ENCODE measurements at regions not wholly inside any gene's neighbourhood (a gene's known extent, or its start where the extent isn't known, plus 50 kb on each side); places are given as distances from the start of the nearest gene placed in this dataset.

DNA sequence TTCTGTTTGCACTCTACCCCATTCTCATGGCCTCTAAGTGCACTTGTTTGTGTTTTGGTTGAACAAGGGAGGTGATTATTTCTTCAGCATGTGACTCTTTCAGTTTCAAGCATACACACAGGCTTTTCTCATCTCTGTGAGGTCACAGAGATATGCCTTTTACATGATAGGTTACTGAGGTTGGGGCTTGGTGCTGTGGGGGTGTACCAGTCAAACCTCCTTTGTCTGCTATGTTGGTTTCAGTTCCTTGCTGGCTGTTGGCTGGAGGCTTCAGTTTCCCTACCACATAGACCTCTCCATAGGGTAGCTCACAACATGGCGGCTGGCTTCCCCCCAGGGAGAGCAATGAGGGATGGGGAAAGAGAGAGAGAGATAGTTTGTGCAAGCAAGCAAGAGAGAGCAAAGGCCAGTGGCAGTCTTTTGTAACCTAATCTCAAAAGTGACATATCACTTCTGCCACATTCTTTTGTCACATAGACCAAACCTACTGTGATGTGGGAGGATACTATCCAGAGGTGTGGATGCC, 96.7 kb upstream of the SEMA6A start:
- TF ChIP-seq POLR2AphosphoS5 (IDR thresholded peaks at IDR 0.05; ENCODE audit: low read depth) (no peak), CTCF (conservative IDR thresholded peaks at IDR 0.05; ENCODE audit: low read depth in 2 of 2) (no peak), EZH2 (IDR thresholded peaks at IDR 0.05; ENCODE audit: low read depth, unreplicated experiment) (no peak), ZNF114 (CRISPR knock-in tag; IDR thresholded peaks at IDR 0.05) (no peak), NANOG (IDR thresholded peaks at IDR 0.05; ENCODE audit: borderline replicate concordance) (no peak), ZNF462 (CRISPR knock-in tag; IDR thresholded peaks at IDR 0.05) (no peak), JUNB (IDR thresholded peaks at IDR 0.05; ENCODE audit: unreplicated experiment) (no peak), CREB1 (CRISPR knock-in tag; IDR thresholded peaks at IDR 0.05; ENCODE audit: low read depth) (no peak), EZH2phosphoT487 (IDR thresholded peaks at IDR 0.05; ENCODE audit: unreplicated experiment) (no peak)
- TF ChIP-seq, protein P1, sequence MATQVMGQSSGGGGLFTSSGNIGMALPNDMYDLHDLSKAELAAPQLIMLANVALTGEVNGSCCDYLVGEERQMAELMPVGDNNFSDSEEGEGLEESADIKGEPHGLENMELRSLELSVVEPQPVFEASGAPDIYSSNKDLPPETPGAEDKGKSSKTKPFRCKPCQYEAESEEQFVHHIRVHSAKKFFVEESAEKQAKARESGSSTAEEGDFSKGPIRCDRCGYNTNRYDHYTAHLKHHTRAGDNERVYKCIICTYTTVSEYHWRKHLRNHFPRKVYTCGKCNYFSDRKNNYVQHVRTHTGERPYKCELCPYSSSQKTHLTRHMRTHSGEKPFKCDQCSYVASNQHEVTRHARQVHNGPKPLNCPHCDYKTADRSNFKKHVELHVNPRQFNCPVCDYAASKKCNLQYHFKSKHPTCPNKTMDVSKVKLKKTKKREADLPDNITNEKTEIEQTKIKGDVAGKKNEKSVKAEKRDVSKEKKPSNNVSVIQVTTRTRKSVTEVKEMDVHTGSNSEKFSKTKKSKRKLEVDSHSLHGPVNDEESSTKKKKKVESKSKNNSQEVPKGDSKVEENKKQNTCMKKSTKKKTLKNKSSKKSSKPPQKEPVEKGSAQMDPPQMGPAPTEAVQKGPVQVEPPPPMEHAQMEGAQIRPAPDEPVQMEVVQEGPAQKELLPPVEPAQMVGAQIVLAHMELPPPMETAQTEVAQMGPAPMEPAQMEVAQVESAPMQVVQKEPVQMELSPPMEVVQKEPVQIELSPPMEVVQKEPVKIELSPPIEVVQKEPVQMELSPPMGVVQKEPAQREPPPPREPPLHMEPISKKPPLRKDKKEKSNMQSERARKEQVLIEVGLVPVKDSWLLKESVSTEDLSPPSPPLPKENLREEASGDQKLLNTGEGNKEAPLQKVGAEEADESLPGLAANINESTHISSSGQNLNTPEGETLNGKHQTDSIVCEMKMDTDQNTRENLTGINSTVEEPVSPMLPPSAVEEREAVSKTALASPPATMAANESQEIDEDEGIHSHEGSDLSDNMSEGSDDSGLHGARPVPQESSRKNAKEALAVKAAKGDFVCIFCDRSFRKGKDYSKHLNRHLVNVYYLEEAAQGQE (IDR thresholded peaks at IDR 0.05; ENCODE audit: unreplicated experiment) = no peak
- TF ChIP-seq, protein P2, sequence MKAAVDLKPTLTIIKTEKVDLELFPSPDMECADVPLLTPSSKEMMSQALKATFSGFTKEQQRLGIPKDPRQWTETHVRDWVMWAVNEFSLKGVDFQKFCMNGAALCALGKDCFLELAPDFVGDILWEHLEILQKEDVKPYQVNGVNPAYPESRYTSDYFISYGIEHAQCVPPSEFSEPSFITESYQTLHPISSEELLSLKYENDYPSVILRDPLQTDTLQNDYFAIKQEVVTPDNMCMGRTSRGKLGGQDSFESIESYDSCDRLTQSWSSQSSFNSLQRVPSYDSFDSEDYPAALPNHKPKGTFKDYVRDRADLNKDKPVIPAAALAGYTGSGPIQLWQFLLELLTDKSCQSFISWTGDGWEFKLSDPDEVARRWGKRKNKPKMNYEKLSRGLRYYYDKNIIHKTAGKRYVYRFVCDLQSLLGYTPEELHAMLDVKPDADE (IDR thresholded peaks at IDR 0.05) = no peak

Measured in GM23338 (cell line).